HG02885 (cell line): ENCODE measurements at regions not wholly inside any gene's neighbourhood (a gene's known extent, or its start where the extent isn't known, plus 50 kb on each side); places are given as distances from the start of the nearest gene placed in this dataset.

Experiments used
- ATAC-seq: cut with Tn5 transposase; IDR thresholded peaks from one replicate; pipeline ENCODE4 v1.9.1; 2021; ENCODE audit warnings: mild to moderate bottlenecking; ENCODE audit not compliant: unreplicated experiment, poor library complexity

GRCh38 chr9:3161912-3162311, 318.0 kb upstream of the PUM3 start:
- no peak for ATAC-seq

- ATAC-seq = no peak
These were observed 313.1 kb upstream of the PUM3 start for GRCh38 chr9:3157011-3157410.

- ATAC-seq = no peak
These were observed 308.0 kb upstream of the PUM3 start for GRCh38 chr9:3151672-3152576.

GRCh38 chr9:3150074-3150473, 306.2 kb upstream of the PUM3 start:
- no peak for ATAC-seq

GRCh38 chr9:3138231-3139229, 294.6 kb upstream of the PUM3 start:
- ATAC-seq = no peak

GRCh38 chr9:3137347-3137695, 293.4 kb upstream of the PUM3 start:
- ATAC-seq = no peak

- ATAC-seq = no peak
These were observed 292.9 kb upstream of the PUM3 start for GRCh38 chr9:3136686-3137346.

GRCh38 chr9:3136230-3136629, 292.3 kb upstream of the PUM3 start:
- ATAC-seq = no peak

- no peak for ATAC-seq
These were observed 283.7 kb upstream of the PUM3 start for GRCh38 chr9:3127564-3127963.

- ATAC-seq = no peak
These were observed 281.9 kb upstream of the PUM3 start for GRCh38 chr9:3125602-3126405.

- no peak for ATAC-seq
These were observed 280.1 kb upstream of the PUM3 start for GRCh38 chr9:3124001-3124400.

GRCh38 chr9:3118081-3118480, 274.2 kb upstream of the PUM3 start:
- no peak for ATAC-seq

- no peak for ATAC-seq
These were observed 255.8 kb upstream of the PUM3 start for GRCh38 chr9:3099646-3100045.

- no peak for ATAC-seq
These were observed 244.3 kb upstream of the PUM3 start for GRCh38 chr9:3088219-3088618.

GRCh38 chr9:3087697-3088096, 243.8 kb upstream of the PUM3 start:
- ATAC-seq = no peak

GRCh38 chr9:3080951-3081350, 237.1 kb upstream of the PUM3 start:
- ATAC-seq = no peak

- no peak for ATAC-seq
These were observed 230.4 kb upstream of the PUM3 start for GRCh38 chr9:3074247-3074646.

- ATAC-seq = no peak
These were observed 222.7 kb upstream of the PUM3 start for GRCh38 chr9:3066591-3066990.

- no peak for ATAC-seq
These were observed 216.0 kb upstream of the PUM3 start for GRCh38 chr9:3059781-3060468.
